HepG2 (cell line): ENCODE measurements at regions not wholly inside any gene's neighbourhood (a gene's known extent, or its start where the extent isn't known, plus 50 kb on each side); places are given as distances from the start of the nearest gene placed in this dataset.

Experiments
- ESRRA ChIP-seq: sonication (generic); formaldehyde crosslinking; IDR thresholded peaks from 2 replicates; pipeline ENCODE4 v1.5.1; 2020; ENCODE audit warnings: mild to moderate bottlenecking, low read depth, missing genetic modification reagents
- MZF1 ChIP-seq: sonication (generic); formaldehyde crosslinking; IDR thresholded peaks from 2 replicates; pipeline ENCODE4 v1.8.1; 2023; ENCODE audit warnings: mild to moderate bottlenecking, missing genetic modification reagents, borderline replicate concordance
- TCF12 ChIP-seq, 2 experiments: fragments of 450-650 bp in 1 of 2; sonication (generic) in 1 of 2; formaldehyde crosslinking in 1 of 2; IDR thresholded peaks; 2 replicates each; pipeline versions ENCODE4 v1.6.1 to v1.8.0; 2017 to 2022; ENCODE audit warnings: antibody characterized with exemption in 1 of 2, mild to moderate bottlenecking in 1 of 2, missing genetic modification reagents in 1 of 2, moderate library complexity in 1 of 2
- ZNF543 ChIP-seq: sonication (generic); formaldehyde crosslinking; IDR thresholded peaks from 2 replicates; pipeline ENCODE4 v1.4.0; 2020; ENCODE audit warnings: mild to moderate bottlenecking, missing genetic modification reagents
- TF ChIP-seq, protein P1 (sequence below): sonication (generic); formaldehyde crosslinking; IDR thresholded peaks from 2 replicates; pipeline ENCODE4 v1.5.0; 2020; ENCODE audit warnings: mild to moderate bottlenecking, missing genetic modification reagents, moderate library complexity
- TF ChIP-seq, protein P2 (sequence below): sonication (generic); formaldehyde crosslinking; IDR thresholded peaks from 2 replicates; pipeline ENCODE4 v1.4.0; 2020; ENCODE audit warnings: missing genetic modification reagents
- TF ChIP-seq, protein P3 (sequence below): sonication (generic); formaldehyde crosslinking; conservative IDR thresholded peaks from 2 replicates; pipeline ENCODE4 v1.4.0; 2020; ENCODE audit warnings: missing genetic modification reagents
- TF ChIP-seq, protein P4 (sequence below): IDR thresholded peaks from 2 replicates; pipeline ENCODE4 v1.6.1; 2016; ENCODE audit warnings: control low read depth

DNA sequence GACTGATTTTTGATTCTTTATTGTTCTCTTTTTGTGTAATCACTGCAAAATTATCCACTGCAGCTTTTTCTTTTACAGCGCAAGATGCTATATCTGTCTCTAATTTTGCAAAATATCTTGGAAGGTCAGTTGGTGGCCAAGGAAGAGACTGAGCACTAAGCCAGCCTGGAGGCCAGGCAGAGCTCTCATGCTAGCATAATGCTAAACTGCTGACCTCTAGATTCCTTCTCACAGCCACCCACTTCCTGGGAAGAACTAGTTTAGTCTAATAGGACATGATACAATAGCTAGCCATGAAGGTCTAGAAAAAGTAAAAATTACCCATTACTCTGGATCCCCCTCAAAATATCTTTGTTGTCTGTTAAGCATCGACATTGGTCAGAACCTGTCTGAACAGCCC, 227.2 kb upstream of the ARHGAP20 start:
- TF ChIP-seq, protein P1, sequence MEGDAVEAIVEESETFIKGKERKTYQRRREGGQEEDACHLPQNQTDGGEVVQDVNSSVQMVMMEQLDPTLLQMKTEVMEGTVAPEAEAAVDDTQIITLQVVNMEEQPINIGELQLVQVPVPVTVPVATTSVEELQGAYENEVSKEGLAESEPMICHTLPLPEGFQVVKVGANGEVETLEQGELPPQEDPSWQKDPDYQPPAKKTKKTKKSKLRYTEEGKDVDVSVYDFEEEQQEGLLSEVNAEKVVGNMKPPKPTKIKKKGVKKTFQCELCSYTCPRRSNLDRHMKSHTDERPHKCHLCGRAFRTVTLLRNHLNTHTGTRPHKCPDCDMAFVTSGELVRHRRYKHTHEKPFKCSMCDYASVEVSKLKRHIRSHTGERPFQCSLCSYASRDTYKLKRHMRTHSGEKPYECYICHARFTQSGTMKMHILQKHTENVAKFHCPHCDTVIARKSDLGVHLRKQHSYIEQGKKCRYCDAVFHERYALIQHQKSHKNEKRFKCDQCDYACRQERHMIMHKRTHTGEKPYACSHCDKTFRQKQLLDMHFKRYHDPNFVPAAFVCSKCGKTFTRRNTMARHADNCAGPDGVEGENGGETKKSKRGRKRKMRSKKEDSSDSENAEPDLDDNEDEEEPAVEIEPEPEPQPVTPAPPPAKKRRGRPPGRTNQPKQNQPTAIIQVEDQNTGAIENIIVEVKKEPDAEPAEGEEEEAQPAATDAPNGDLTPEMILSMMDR (CRISPR knock-in tag): no peak
- TF ChIP-seq, protein P2, sequence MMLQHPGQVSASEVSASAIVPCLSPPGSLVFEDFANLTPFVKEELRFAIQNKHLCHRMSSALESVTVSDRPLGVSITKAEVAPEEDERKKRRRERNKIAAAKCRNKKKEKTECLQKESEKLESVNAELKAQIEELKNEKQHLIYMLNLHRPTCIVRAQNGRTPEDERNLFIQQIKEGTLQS (CRISPR knock-in tag): no peak
- TF ChIP-seq TCF12 (IDR thresholded peaks at IDR 0.05): no peak
- no peak for TF ChIP-seq TCF12 (CRISPR knock-in tag; IDR thresholded peaks at IDR 0.05)
- TF ChIP-seq, protein P3, sequence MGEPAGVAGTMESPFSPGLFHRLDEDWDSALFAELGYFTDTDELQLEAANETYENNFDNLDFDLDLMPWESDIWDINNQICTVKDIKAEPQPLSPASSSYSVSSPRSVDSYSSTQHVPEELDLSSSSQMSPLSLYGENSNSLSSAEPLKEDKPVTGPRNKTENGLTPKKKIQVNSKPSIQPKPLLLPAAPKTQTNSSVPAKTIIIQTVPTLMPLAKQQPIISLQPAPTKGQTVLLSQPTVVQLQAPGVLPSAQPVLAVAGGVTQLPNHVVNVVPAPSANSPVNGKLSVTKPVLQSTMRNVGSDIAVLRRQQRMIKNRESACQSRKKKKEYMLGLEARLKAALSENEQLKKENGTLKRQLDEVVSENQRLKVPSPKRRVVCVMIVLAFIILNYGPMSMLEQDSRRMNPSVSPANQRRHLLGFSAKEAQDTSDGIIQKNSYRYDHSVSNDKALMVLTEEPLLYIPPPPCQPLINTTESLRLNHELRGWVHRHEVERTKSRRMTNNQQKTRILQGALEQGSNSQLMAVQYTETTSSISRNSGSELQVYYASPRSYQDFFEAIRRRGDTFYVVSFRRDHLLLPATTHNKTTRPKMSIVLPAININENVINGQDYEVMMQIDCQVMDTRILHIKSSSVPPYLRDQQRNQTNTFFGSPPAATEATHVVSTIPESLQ (CRISPR knock-in tag): no peak
- no peak for TF ChIP-seq ESRRA (CRISPR knock-in tag)
- TF ChIP-seq MZF1 (CRISPR knock-in tag): no peak
- TF ChIP-seq ZNF543: no peak
- TF ChIP-seq, protein P4, sequence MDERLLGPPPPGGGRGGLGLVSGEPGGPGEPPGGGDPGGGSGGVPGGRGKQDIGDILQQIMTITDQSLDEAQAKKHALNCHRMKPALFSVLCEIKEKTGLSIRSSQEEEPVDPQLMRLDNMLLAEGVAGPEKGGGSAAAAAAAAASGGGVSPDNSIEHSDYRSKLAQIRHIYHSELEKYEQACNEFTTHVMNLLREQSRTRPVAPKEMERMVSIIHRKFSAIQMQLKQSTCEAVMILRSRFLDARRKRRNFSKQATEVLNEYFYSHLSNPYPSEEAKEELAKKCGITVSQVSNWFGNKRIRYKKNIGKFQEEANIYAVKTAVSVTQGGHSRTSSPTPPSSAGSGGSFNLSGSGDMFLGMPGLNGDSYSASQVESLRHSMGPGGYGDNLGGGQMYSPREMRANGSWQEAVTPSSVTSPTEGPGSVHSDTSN (CRISPR knock-in tag): no peak
